Liver (tissue), 3 donors: ENCODE measurements at regions not wholly inside any gene's neighbourhood (a gene's known extent, or its start where the extent isn't known, plus 50 kb on each side); places are given as distances from the start of the nearest gene placed in this dataset.

Source experiments
- HNF4G ChIP-seq: IDR thresholded peaks from 2 replicates; pipeline ENCODE4 v1.6.1; 2016; ENCODE audit warnings: antibody characterized with exemption
- REST ChIP-seq: IDR thresholded peaks from 2 replicates; pipeline ENCODE4 v1.6.1; 2016; ENCODE audit warnings: antibody characterized with exemption, mild to moderate bottlenecking
- SP1 ChIP-seq: IDR thresholded peaks from 2 replicates; pipeline ENCODE4 v1.6.1; 2018; ENCODE audit warnings: antibody characterized with exemption, mild to moderate bottlenecking
- ZBTB33 ChIP-seq: IDR thresholded peaks from 2 replicates; pipeline ENCODE4 v1.6.1; 2016; ENCODE audit warnings: antibody characterized with exemption
- TF ChIP-seq, protein P1 (sequence below): fragments of 150-350 bp; IDR thresholded peaks from 2 replicates; pipeline ENCODE4 v1.5.1; 2017; ENCODE audit warnings: improper control_type of control experiment, low read depth, low read length; ENCODE audit not compliant: missing input control
- donor health status: healthy.
- donor health status: healthy.

DNA sequence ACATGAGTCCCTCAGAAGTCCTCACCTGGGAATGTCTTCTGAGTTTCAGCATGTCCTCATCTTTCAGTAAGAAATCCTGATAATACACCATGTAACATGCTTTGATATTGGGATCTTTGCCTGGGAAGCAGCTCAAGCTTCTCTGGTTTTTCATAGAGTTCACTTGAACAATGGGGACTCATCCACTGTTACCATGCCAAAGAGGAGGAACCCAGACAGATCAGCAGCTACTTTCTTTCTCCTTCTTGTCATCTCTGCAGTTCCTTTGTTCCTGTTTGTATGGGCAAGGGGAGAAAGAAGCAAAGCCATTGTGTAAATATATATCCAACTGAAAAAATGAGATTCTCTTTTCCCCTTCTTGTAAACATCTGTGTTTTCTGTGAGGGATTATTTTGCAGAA, 450.6 kb upstream of the HS3ST5 start:
- no peak for TF ChIP-seq REST
- TF ChIP-seq, protein P1, sequence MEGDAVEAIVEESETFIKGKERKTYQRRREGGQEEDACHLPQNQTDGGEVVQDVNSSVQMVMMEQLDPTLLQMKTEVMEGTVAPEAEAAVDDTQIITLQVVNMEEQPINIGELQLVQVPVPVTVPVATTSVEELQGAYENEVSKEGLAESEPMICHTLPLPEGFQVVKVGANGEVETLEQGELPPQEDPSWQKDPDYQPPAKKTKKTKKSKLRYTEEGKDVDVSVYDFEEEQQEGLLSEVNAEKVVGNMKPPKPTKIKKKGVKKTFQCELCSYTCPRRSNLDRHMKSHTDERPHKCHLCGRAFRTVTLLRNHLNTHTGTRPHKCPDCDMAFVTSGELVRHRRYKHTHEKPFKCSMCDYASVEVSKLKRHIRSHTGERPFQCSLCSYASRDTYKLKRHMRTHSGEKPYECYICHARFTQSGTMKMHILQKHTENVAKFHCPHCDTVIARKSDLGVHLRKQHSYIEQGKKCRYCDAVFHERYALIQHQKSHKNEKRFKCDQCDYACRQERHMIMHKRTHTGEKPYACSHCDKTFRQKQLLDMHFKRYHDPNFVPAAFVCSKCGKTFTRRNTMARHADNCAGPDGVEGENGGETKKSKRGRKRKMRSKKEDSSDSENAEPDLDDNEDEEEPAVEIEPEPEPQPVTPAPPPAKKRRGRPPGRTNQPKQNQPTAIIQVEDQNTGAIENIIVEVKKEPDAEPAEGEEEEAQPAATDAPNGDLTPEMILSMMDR, result no peak
- TF ChIP-seq SP1, result no peak
- no peak for TF ChIP-seq HNF4G
- no peak for TF ChIP-seq ZBTB33
